M059J (cell line): ENCODE measurements at regions not wholly inside any gene's neighbourhood (a gene's known extent, or its start where the extent isn't known, plus 50 kb on each side); places are given as distances from the start of the nearest gene placed in this dataset.

Experiments used
- DNase-seq: peaks from one replicate; pipeline ENCODE4 v3.0.0-alpha.2; 2012; ENCODE audit warnings: low read depth

DNA sequence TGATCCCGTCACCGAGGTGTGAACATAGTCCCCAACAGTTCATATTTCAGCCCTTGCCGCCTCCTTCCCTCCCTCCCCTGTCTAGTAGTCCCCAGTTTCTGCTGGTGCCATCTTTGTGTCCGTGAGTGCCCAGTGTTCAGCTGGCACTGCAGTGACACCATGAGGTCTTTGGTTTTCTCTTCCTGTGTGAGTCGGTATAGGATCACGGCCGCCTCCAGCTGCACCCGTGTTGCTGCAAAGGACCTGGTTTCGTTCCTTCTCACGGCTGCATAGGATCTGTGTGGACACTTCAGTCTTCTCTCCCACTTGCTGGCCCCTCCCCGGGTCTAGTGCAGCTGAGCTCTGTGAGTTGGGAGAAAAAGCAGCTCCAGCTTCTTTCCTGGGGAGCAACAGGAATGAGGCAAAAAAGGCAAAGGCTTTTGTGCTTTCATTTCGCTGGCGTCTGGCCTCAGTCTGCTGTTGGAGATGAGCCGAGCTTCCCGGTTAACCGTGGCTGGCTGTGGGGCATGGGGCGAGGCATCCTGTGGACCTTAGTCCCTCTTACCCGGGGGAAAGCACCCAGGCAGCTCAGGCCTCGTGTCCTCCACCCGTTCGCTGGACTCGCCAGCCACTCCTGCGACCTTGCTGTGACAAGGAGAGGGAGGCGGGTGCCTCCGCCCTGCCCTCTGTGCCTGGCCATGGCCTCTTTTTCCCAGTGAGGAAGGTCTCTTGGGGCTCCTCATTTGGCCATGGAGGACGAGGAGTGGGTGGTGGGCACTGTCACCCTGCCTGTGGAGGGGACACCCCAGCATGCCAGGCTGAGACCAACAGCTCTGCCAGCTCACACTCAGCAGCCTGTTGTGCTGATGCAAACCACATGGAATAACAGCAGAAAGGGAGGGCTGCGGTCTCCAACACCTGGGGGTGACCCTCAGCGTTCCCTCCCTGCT is 196.5 kb downstream of the TEX29 start:
- DNase-seq = no peak

DNA sequence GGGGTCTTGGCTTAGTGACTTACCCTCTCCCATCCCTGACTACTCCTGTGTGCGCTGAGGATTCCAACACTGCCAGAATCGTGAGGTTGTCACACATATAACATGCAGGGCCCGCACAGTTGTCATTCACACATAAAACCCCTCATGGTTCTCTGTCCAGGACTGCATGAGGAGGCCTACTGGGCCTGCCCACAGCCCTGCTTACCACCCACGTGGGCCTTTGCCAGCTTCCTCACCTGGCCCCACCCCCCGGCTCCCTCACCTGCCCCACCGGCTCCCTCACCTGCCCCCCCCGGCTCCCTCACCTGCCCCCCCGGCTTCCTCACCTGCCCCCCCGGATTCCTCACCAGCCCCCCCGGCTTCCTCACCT is 197.2 kb downstream of the TEX29 start:
- DNase-seq = no peak

DNA sequence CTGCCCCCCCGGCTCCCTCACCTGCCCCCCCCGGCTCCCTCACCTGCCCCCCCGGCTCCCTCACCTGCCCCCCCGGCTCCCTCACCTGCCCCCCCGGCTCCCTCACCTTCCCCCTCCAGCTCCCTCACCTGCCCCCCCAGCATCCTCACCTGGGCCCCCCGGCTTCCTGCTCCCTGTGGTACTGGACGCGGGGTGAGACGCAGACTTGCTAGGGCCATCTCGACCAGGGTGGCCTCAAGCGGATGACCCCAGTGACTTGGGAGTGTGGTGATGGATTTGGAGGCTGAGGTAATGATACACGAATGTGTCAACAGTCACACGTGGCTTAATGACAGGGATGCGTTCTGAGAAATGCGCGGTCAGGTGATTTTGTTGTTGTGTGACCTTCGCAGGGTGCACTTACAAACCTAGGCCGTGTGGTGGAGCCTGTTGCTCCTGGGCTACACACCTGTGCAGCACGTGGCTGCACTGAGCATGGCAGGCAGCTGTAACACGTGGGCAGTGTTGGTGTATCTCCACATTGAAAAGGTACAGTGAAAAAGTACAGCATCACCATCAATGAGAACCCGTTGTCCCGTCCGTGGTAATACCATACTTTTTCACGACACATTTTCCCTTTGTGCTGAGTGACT is 197.8 kb downstream of the TEX29 start:
- DNase-seq = no peak

GRCh38 chr13:111519041-111519440 is 198.6 kb downstream of the TEX29 start:
- DNase-seq = no peak

- DNase-seq = no peak
Measured at GRCh38 chr13:111519490-111520170, 199.2 kb downstream of the TEX29 start.

DNA sequence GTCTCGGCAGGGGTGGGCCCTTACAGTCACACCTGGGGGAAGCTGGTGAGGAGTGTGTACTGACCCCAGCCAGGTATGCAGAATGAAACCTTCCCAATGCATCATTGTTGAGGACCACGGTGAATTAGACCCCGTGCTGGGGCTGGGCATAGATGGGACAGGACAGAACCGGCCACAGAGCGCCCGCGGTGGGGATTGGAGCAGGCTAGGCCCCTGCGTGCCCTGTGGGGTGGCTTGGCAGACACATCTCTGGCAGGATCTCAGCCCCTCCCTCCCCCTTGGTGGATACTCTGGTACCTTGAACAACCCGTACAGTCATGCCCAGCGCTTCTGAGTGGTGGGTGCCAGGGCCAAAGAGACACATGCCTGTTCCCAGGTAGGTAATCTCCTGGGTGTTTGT is 200.6 kb downstream of the TEX29 start:
- DNase-seq = no peak

DNA sequence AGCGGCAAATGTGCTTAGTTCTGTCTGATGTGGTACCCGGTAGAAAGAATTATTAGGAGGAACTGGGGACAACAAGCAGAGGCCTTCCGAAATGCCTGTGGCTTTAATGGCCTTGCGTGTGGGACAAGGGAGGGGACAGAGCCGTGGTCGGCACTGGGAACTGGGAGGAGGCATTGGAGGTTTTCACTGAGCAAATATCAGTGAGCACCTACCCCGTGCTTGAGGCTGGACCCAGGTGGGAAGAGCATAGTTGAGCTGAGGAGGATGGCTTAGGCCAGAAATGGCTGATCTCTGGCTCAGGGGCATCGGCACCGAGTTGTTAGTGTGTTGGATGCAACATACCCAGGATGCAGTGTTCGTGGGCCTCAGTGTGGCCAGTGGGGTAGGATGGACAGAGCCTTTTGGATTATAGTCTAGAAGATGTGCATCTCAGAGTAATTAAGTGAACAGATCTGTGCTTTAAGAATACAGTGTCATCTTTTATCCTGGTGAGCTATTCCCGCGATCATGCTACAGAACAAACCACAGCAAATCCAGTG is 201.3 kb downstream of the TEX29 start:
- DNase-seq = no peak

- no peak for DNase-seq
Measured at GRCh38 chr13:111525320-111526118, 205.1 kb downstream of the TEX29 start.

GRCh38 chr13:111526922-111527321 is 206.5 kb downstream of the TEX29 start:
- no peak for DNase-seq

DNA sequence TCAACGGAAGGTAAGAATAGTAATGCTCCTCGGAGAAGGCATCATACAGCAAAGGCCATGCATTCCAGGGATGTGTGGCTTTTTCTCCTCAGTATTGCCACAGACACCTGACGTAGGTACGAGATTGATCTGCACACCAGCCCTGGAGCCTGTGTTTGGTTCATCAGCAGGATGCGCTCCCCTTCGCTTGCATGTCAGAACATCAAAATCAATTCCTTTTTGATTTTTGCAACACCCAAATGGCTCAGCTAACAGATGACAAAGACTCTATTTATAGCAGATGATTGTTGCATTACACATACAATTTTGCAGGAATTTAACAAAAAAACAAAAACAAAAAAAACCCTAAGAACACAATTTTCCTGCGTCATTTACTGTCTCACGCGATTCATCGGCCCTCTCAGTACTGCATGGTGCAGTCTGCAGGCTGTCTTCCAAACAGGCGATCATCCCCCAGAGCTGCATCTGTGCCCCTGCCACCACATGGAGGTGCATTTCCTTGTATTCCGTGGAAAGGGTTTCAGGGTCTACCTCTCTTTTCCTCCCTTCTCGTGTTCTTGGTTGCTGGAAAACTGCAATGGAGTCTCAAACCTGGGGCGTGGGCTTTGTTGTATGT is 207.3 kb downstream of the TEX29 start:
- no peak for DNase-seq

DNA sequence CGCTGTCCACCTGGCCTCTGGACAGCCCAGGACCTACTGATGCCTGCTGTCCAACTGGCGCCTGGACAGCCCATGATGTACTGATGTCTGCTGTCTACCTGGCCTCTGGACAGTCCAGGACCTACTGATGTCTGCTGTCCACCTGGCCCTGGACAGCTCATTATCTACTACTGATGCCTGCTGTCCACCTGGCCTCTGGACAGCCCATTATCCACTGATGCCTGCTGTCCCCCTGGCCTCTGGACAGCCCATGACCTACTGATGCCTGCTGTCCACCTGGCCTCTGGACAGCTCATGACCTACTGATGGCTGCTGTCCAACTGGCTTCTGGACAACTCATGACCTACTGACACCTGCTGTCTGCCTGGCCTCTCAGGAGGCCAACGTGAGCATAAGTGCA is 208.1 kb downstream of the TEX29 start:
- DNase-seq = no peak

- DNase-seq = no peak
Measured at GRCh38 chr13:111530137-111530870, 209.9 kb downstream of the TEX29 start.

- no peak for DNase-seq
Measured at GRCh38 chr13:111531505-111531904, 211.1 kb downstream of the TEX29 start.

DNA sequence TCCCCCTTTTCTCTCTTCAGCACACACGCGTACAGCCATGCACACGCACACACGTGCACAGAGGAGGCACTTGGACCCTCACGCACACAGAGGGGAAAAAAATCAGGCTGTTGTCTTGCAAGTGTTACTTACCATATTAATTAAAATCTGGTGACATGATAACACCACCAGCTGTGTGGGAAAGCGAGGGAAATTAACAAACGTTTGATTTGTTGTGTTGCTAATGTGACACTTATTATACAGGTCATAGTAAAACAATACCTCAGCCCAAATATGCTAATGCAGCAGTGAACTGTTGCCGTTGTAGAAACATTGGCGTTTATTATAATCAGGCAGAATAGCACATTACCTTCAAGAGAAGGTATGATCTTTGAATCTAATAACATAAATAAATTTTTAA is 211.7 kb downstream of the TEX29 start:
- DNase-seq = no peak

DNA sequence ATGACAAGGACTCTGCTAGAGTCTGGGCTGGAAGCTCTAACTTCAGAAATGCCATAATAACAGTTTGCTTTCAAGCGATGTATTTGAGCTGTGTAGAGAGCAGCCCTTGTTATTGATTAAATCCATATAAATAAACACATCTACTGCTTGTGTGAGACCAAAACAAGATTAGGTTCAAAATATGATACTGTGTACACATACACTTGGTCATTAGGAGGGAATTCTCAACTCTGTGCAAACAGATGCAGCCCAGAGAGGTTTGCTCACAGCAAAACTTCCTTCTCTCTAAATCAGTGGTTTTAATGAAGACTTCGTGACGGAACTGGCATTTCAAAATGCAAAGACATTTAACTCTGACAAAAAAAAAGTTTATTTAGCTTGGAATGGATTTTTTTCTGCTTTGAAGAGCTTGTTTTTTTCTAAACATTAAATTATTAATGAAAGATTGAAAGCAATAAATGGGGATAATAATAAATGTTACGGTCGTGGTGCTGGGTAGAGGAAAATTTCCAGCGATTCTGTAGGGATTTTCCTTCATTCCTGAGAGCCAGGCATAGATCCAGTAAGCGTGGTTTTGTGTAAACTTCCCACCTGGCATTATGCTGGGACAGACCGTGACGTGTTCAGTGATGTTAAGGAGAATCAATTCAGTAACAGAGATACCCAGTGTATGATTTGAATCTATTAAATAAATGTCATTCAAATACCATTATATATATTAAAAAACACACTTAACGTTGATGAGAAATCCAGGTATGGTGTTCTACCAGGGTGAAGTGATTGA is 213.7 kb downstream of the TEX29 start:
- DNase-seq = no peak

- no peak for DNase-seq
Measured at GRCh38 chr13:111534751-111535522, 214.5 kb downstream of the TEX29 start.

GRCh38 chr13:111535523-111535811 is 215.0 kb downstream of the TEX29 start:
- DNase-seq = no peak

GRCh38 chr13:111536075-111536642 is 215.7 kb downstream of the TEX29 start:
- DNase-seq = no peak
